ENCODE measurements at regions not wholly inside any gene's neighbourhood (a gene's known extent, or its start where the extent isn't known, plus 50 kb on each side); places are given as distances from the start of the nearest gene placed in this dataset.

GRCh38 chr19:31066385-31066784, 282.9 kb downstream of the TSHZ3 start:
- DNase-seq (no peak), ATAC-seq (no peak)
- intact Hi-C loops (cut with DNase I): no loop called here
- Histone ChIP-seq H3K4me1 (ENCODE audit: control insufficient read depth, insufficient read depth, low read length) (no peaks in the 10 kb centered on the region), H3K4me3 (ENCODE audit: low read length) (no peak overlapping the region), H3K27me3 (ENCODE audit: control insufficient read depth, insufficient read depth) (no peaks in the 10 kb centered on the region), H3K9me3 (ENCODE audit: control insufficient read depth, low read length) (no peaks in the 10 kb centered on the region), H3K27ac (ENCODE audit: low read length) (no peak overlapping the region)
- 65% methylated on average over 9 of the region's 9 CpGs for WGBS

GRCh38 chr19:31064491-31064890, 284.7 kb downstream of the TSHZ3 start:
- ATAC-seq (no peak), DNase-seq (no peak)
- H3K27me3 ChIP-seq (ENCODE audit: control insufficient read depth, insufficient read depth): no peaks in the 10 kb centered on the region
- H3K27ac ChIP-seq (ENCODE audit: low read length): no peak overlapping the region
- intact Hi-C loops (cut with DNase I): no loop called here
- WGBS: 52% methylated on average over 9 of the region's 9 CpGs
- H3K4me3 ChIP-seq (ENCODE audit: low read length): no peak overlapping the region
- no peaks in the 10 kb centered on the region for H3K9me3 ChIP-seq (ENCODE audit: control insufficient read depth, low read length)
- H3K4me1 ChIP-seq (ENCODE audit: control insufficient read depth, insufficient read depth, low read length): no peaks in the 10 kb centered on the region

- DNase-seq: no peak
- Histone ChIP-seq H3K9me3 (ENCODE audit: control insufficient read depth, low read length) (no peaks in the 10 kb centered on the region), H3K27me3 (ENCODE audit: control insufficient read depth, insufficient read depth) (no peaks in the 10 kb centered on the region), H3K4me1 (ENCODE audit: control insufficient read depth, insufficient read depth, low read length) (no peaks in the 10 kb centered on the region), H3K27ac (ENCODE audit: low read length) (no peak overlapping the region), H3K4me3 (ENCODE audit: low read length) (no peak overlapping the region)
- 66% methylated on average over 3 of the region's 3 CpGs for WGBS
- intact Hi-C loops (cut with DNase I): no loop called here
- no peak for ATAC-seq
Measured at GRCh38 chr19:31058676-31059340, 290.4 kb downstream of the TSHZ3 start.

GRCh38 chr19:31057476-31057875, 291.8 kb downstream of the TSHZ3 start:
- no peak for ATAC-seq
- no peaks in the 10 kb centered on the region for H3K4me1 ChIP-seq (ENCODE audit: control insufficient read depth, insufficient read depth, low read length)
- no peaks in the 10 kb centered on the region for H3K27me3 ChIP-seq (ENCODE audit: control insufficient read depth, insufficient read depth)
- intact Hi-C loops (cut with DNase I): no loop called here
- 35% methylated on average over 2 of the region's 2 CpGs for WGBS
- H3K9me3 ChIP-seq (ENCODE audit: control insufficient read depth, low read length): no peaks in the 10 kb centered on the region
- DNase-seq: no peak
- H3K27ac ChIP-seq (ENCODE audit: low read length): no peak overlapping the region
- no peak overlapping the region for H3K4me3 ChIP-seq (ENCODE audit: low read length)

- Histone ChIP-seq H3K27ac (ENCODE audit: low read length) (no peak overlapping the region), H3K4me3 (ENCODE audit: low read length) (no peak overlapping the region), H3K27me3 (ENCODE audit: control insufficient read depth, insufficient read depth) (no peaks in the 10 kb centered on the region), H3K9me3 (ENCODE audit: control insufficient read depth, low read length) (no peaks in the 10 kb centered on the region), H3K4me1 (ENCODE audit: control insufficient read depth, insufficient read depth, low read length) (no peaks in the 10 kb centered on the region)
- no peak for ATAC-seq
- DNase-seq: no peak
- intact Hi-C loops (cut with DNase I): no loop called here
Measured at GRCh38 chr19:31055454-31055853, 293.8 kb downstream of the TSHZ3 start.

- H3K27me3 ChIP-seq (ENCODE audit: control insufficient read depth, insufficient read depth): no peaks in the 10 kb centered on the region
- no peaks in the 10 kb centered on the region for H3K4me1 ChIP-seq (ENCODE audit: control insufficient read depth, insufficient read depth, low read length)
- no peak overlapping the region for H3K4me3 ChIP-seq (ENCODE audit: low read length)
- WGBS: 21% methylated on average over 3 of the region's 3 CpGs
- no peaks in the 10 kb centered on the region for H3K9me3 ChIP-seq (ENCODE audit: control insufficient read depth, low read length)
- no peak overlapping the region for H3K27ac ChIP-seq (ENCODE audit: low read length)
- ATAC-seq: peak; percentile 32 to 56
- DNase-seq: peak in 1 of 3 donors; percentile 54
- intact Hi-C loops (cut with DNase I): no loop called here
Measured at GRCh38 chr19:31054430-31054829, 294.8 kb downstream of the TSHZ3 start.

GRCh38 chr19:31049431-31049830, 299.8 kb downstream of the TSHZ3 start:
- Histone ChIP-seq H3K27ac (ENCODE audit: low read length) (no peak overlapping the region), H3K9me3 (ENCODE audit: control insufficient read depth, low read length) (no peaks in the 10 kb centered on the region), H3K4me3 (ENCODE audit: low read length) (no peak overlapping the region), H3K4me1 (ENCODE audit: control insufficient read depth, insufficient read depth, low read length) (no peaks in the 10 kb centered on the region), H3K27me3 (ENCODE audit: control insufficient read depth, insufficient read depth) (no peaks in the 10 kb centered on the region)
- intact Hi-C loops (cut with DNase I): no loop called here
- ATAC-seq (no peak), DNase-seq (no peak)
- WGBS: 84% methylated on average over 5 of the region's 5 CpGs

- ATAC-seq (no peak), DNase-seq (no peak)
- intact Hi-C loops (cut with DNase I): no loop called here
- Histone ChIP-seq H3K27me3 (ENCODE audit: control insufficient read depth, insufficient read depth) (no peaks in the 10 kb centered on the region), H3K27ac (ENCODE audit: low read length) (no peak overlapping the region), H3K4me1 (ENCODE audit: control insufficient read depth, insufficient read depth, low read length) (no peaks in the 10 kb centered on the region), H3K9me3 (ENCODE audit: control insufficient read depth, low read length) (no peaks in the 10 kb centered on the region), H3K4me3 (ENCODE audit: low read length) (no peak overlapping the region)
- 91% methylated on average over 2 of the region's 2 CpGs for WGBS
Measured at GRCh38 chr19:31046024-31046423, 303.2 kb downstream of the TSHZ3 start.

- no peak overlapping the region for H3K4me3 ChIP-seq (ENCODE audit: low read length)
- DNase-seq: no peak
- no peak overlapping the region for H3K27ac ChIP-seq (ENCODE audit: low read length)
- intact Hi-C loops (cut with DNase I): no loop called here
- no peak for ATAC-seq
- no peaks in the 10 kb centered on the region for H3K27me3 ChIP-seq (ENCODE audit: control insufficient read depth, insufficient read depth)
- H3K9me3 ChIP-seq (ENCODE audit: control insufficient read depth, low read length): no peaks in the 10 kb centered on the region
- WGBS: 61% methylated on average over 2 of the region's 2 CpGs
- H3K4me1 ChIP-seq (ENCODE audit: control insufficient read depth, insufficient read depth, low read length): no peaks in the 10 kb centered on the region
Measured at GRCh38 chr19:31041461-31041860, 307.8 kb downstream of the TSHZ3 start.

- no peaks in the 10 kb centered on the region for H3K4me1 ChIP-seq (ENCODE audit: control insufficient read depth, insufficient read depth, low read length)
- no peaks in the 10 kb centered on the region for H3K9me3 ChIP-seq (ENCODE audit: control insufficient read depth, low read length)
- WGBS: 67% methylated on average over 4 of the region's 4 CpGs
- no peak overlapping the region for H3K27ac ChIP-seq (ENCODE audit: low read length)
- H3K27me3 ChIP-seq (ENCODE audit: control insufficient read depth, insufficient read depth): no peaks in the 10 kb centered on the region
- intact Hi-C loops (cut with DNase I): no loop called here
- H3K4me3 ChIP-seq (ENCODE audit: low read length): no peak overlapping the region
- ATAC-seq (no peak), DNase-seq (no peak)
Measured at GRCh38 chr19:31039151-31039550, 310.1 kb downstream of the TSHZ3 start.

- Histone ChIP-seq H3K4me3 (ENCODE audit: low read length) (no peak overlapping the region), H3K9me3 (ENCODE audit: control insufficient read depth, low read length) (no peaks in the 10 kb centered on the region), H3K27me3 (ENCODE audit: control insufficient read depth, insufficient read depth) (no peaks in the 10 kb centered on the region), H3K4me1 (ENCODE audit: control insufficient read depth, insufficient read depth, low read length) (no peaks in the 10 kb centered on the region), H3K27ac (ENCODE audit: low read length) (no peak overlapping the region)
- WGBS: 40% methylated on average over 3 of the region's 3 CpGs
- intact Hi-C loops (cut with DNase I): no loop called here
- ATAC-seq (no peak), DNase-seq (peak in 1 of 3 donors; percentile 25)
Measured at GRCh38 chr19:31037286-31037980, 311.8 kb downstream of the TSHZ3 start.

Measured in right cardiac atrium (tissue), 5 donors.